Calu3 (cell line): ENCODE measurements at regions not wholly inside any gene's neighbourhood (a gene's known extent, or its start where the extent isn't known, plus 50 kb on each side); places are given as distances from the start of the nearest gene placed in this dataset.

Experiments used
- BruUV-seq: library from RNA; stranded (reverse); fragments of 400-500 nt; replicated peaks from 2 replicates; lab custom pipeline; 2021; lab: Mats Ljungman, UMichigan
- CTCF ChIA-PET: fragments of 300-600 bp; sonication (Branson Sonifier 250); formaldehyde crosslinking; loops from one replicate; lab custom pipeline; 2022; ENCODE audit warnings: antibody characterized with exemption; lab: Charles Lee
- DNase-seq: peaks from one replicate; pipeline ENCODE4 v3.0.0; 2022
- H3K27ac Mint-ChIP-seq: one replicate; pipeline ENCODE4 v1.8.0; 2022; ENCODE audit warnings: mixed read lengths; ENCODE audit not compliant: unreplicated experiment
- H3K27me3 Mint-ChIP-seq: one replicate; pipeline ENCODE4 v1.8.0; 2022; ENCODE audit warnings: mixed read lengths; ENCODE audit not compliant: unreplicated experiment
- H3K36me3 Mint-ChIP-seq: one replicate; pipeline ENCODE4 v1.8.0; 2022; ENCODE audit warnings: mild to moderate bottlenecking, moderate library complexity, mixed read lengths; ENCODE audit not compliant: insufficient read depth, unreplicated experiment
- H3K4me1 Mint-ChIP-seq: one replicate; pipeline ENCODE4 v1.8.0; 2022; ENCODE audit warnings: mild to moderate bottlenecking, low read depth, mixed read lengths; ENCODE audit not compliant: unreplicated experiment
- H3K4me3 Mint-ChIP-seq: one replicate; pipeline ENCODE4 v1.8.0; 2022; ENCODE audit warnings: mild to moderate bottlenecking, low read depth, moderate library complexity, mixed read lengths; ENCODE audit not compliant: unreplicated experiment
- H3K9me3 Mint-ChIP-seq: one replicate; pipeline ENCODE4 v1.8.0; 2022; ENCODE audit warnings: low read depth, mixed read lengths; ENCODE audit not compliant: unreplicated experiment
- intact Hi-C: fragments of 100-400 bp; cut with micrococcal nuclease; formaldehyde crosslinking; loops from one replicate; pipeline ENCODE4 v1.10.0; 2022; ENCODE audit not compliant: unreplicated experiment
- TF ChIP-seq, protein P1 (sequence below): fragments of 200-600 bp; IDR thresholded peaks from one replicate; pipeline ENCODE4 v1.8.0; 2022; ENCODE audit warnings: antibody characterized with exemption; ENCODE audit not compliant: unreplicated experiment

DNA sequence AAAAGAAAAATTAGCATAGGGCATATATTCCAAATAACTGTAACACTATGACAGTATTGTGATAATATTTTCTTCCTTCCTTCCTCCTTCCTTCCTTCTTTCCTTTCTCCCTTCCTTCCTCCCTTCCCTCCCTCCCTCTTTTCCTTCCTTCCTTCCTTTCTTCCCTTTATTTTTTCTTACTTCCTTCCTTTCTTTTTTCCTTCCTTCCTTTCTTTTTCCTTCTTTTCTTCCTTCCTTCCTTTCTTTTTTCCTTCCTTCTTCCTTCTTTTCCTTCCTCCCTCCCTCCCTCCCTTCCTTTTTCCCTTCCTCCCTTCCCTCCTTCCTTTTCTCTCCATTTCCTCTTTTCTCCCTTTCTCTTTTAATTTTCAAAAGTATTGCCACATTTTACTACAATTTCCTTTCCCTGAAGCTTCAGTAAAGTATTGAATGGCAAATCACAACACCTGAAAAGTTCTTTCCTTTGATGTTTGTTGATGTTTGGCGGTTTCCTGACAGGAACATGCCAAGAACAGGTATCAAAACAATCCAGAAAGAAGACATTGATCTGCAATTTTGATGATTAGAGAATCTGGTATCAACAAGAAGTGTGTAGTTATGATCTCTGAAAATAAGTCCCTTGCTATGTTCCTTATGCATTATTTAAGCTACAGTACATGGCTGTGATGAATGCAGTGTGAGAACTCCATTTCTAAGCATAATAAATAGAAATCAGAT, 253.1 kb upstream of the EDIL3 start:
- no peak for DNase-seq
- TF ChIP-seq, protein P1, sequence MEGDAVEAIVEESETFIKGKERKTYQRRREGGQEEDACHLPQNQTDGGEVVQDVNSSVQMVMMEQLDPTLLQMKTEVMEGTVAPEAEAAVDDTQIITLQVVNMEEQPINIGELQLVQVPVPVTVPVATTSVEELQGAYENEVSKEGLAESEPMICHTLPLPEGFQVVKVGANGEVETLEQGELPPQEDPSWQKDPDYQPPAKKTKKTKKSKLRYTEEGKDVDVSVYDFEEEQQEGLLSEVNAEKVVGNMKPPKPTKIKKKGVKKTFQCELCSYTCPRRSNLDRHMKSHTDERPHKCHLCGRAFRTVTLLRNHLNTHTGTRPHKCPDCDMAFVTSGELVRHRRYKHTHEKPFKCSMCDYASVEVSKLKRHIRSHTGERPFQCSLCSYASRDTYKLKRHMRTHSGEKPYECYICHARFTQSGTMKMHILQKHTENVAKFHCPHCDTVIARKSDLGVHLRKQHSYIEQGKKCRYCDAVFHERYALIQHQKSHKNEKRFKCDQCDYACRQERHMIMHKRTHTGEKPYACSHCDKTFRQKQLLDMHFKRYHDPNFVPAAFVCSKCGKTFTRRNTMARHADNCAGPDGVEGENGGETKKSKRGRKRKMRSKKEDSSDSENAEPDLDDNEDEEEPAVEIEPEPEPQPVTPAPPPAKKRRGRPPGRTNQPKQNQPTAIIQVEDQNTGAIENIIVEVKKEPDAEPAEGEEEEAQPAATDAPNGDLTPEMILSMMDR: no peak
- H3K36me3 Mint-ChIP-seq: no peaks in the 10 kb centered on the region
- H3K4me3 Mint-ChIP-seq: no peak overlapping the region
- no peaks in the 10 kb centered on the region for H3K27me3 Mint-ChIP-seq
- CTCF ChIA-PET: no interaction called here
- no peaks in the 10 kb centered on the region for H3K4me1 Mint-ChIP-seq
- intact Hi-C loops: no loop called here
- H3K27ac Mint-ChIP-seq: no peak overlapping the region
- no peaks in the 10 kb centered on the region for H3K9me3 Mint-ChIP-seq
- no TSS peak for BruUV-seq

DNA sequence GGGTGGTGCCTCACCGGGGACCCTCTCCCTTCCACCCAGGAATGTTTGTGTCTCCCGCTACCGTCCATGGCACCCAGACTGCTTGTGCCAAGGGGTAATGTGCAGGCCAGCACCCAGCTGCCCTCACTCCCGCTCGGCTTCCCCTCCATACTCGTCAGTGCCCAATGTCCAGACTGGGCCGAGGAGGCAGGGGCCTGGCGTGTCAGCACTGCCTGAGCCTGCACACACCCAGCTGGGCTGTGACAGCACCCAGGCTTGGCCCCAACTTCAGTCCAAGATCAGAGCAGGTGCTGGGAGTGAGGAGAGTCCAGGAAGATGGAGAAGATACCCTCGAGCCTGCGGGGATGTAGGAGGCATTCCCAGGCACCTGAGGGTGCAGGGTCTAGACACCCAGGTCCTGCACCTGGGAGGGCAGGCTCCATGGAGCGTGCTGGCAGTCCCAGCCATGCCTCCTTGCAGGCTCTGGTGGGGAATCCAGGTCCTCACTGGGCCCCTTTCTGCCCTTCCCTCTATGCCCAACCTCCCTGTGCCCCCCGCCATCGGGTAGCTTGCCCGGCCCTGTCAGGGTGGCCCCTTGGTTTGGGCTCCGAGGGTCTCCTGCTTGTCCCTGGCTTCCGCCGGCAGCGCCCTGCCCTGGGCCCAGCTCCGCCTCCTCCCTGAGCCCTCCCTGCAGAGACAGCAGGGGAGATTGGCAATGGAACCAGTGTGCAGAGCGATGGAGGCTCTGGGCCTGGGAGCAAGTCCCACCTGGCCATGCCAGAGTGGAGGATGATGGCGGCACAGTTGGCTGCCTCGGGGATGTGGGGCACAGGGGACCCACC, 250.8 kb upstream of the EDIL3 start:
- no TSS peak for BruUV-seq
- no peak for DNase-seq
- no peak overlapping the region for H3K4me3 Mint-ChIP-seq
- intact Hi-C loops: no loop called here
- peaks cover 4% of the 10 kb centered on the region for H3K9me3 Mint-ChIP-seq
- no peaks in the 10 kb centered on the region for H3K4me1 Mint-ChIP-seq
- no peaks in the 10 kb centered on the region for H3K27me3 Mint-ChIP-seq
- no peaks in the 10 kb centered on the region for H3K36me3 Mint-ChIP-seq
- H3K27ac Mint-ChIP-seq: no peak overlapping the region
- CTCF ChIA-PET: no interaction called here
- TF ChIP-seq, protein P1: no peak

GRCh38 chr5:84634256-84634655, 249.6 kb upstream of the EDIL3 start:
- no TSS peak for BruUV-seq
- CTCF ChIA-PET: interaction anchor here (0.5 kb wide), 1 partner anchor 104 kb away, joined by 4 read pairs; no protein-coding TSS in a partner anchor
- Mint-ChIP-seq H3K36me3 (no peaks in the 10 kb centered on the region), H3K27ac (no peak overlapping the region), H3K9me3 (peaks cover 4% of the 10 kb centered on the region), H3K4me3 (no peak overlapping the region), H3K27me3 (no peaks in the 10 kb centered on the region), H3K4me1 (no peaks in the 10 kb centered on the region)
- intact Hi-C loops: no loop called here
- TF ChIP-seq, protein P1: no peak
- peak; percentile 27 for DNase-seq

GRCh38 chr5:84632418-84632817, 247.7 kb upstream of the EDIL3 start:
- TF ChIP-seq, protein P1: no peak
- Mint-ChIP-seq H3K27me3 (no peaks in the 10 kb centered on the region), H3K4me1 (no peaks in the 10 kb centered on the region), H3K9me3 (peaks cover 4% of the 10 kb centered on the region), H3K4me3 (no peak overlapping the region), H3K36me3 (no peaks in the 10 kb centered on the region), H3K27ac (no peak overlapping the region)
- intact Hi-C loops: no loop called here
- CTCF ChIA-PET: interaction anchor here (0.6 to 0.7 kb wide), 2 partner anchors 407 to 535 kb away, joined by 3 read pairs; no protein-coding TSS in a partner anchor
- BruUV-seq: no TSS peak
- DNase-seq: no peak
